Uterus (tissue), 2 donors: ENCODE measurements at regions not wholly inside any gene's neighbourhood (a gene's known extent, or its start where the extent isn't known, plus 50 kb on each side); places are given as distances from the start of the nearest gene placed in this dataset.

Experiments
- CTCF ChIP-seq, 4 experiments: fragments of 200-600 bp in 2 of 4; fragments of 450-650 bp in 2 of 4; sonication (generic) in 2 of 4; IDR thresholded peaks; one replicate each; pipeline ENCODE4 v1.5.1; 2016 to 2019; ENCODE audit warnings: antibody characterized with exemption in 4 of 4, mild to moderate bottlenecking in 2 of 4, moderate library complexity in 1 of 4
- POLR2A ChIP-seq, 2 donors: fragments of 450-650 bp; IDR thresholded peaks; one replicate each; pipeline ENCODE4 v1.6.1; 2016; ENCODE audit warnings: antibody characterized with exemption in 2 of 2, mild to moderate bottlenecking in 1 of 2, moderate library complexity in 1 of 2

GRCh38 chr2:17115042-17115441, 403.2 kb downstream of the RAD51AP2 start:
- no peak for TF ChIP-seq CTCF (IDR thresholded peaks at IDR 0.05)
- no peak for TF ChIP-seq POLR2A (IDR thresholded peaks at IDR 0.05)
